ENCODE measurements at regions not wholly inside any gene's neighbourhood (a gene's known extent, or its start where the extent isn't known, plus 50 kb on each side); places are given as distances from the start of the nearest gene placed in this dataset.

DNA sequence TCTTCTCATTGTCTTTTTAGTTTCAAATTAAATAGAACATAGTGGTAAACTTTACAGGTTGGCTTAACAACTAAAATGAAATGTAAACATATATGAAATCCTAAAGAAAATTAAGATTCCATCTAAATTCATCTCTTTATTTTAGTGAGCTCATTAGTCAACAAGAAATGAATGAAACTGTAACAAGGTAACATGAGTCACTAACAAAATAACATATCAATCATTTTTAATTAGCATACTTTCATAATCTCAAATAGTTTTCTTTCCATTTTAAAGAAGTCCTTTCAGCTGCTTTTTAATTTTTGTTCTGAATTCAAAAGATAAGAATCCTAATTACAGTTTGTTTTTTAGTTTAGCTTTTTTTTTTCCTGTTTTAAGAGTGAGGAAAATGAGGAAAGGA, 688.6 kb upstream of the TENM4 start:
- Histone ChIP-seq H3K4me1 (ENCODE audit: control insufficient read depth, insufficient read depth, low read length) (no peaks in the 10 kb centered on the region), H3K27me3 (ENCODE audit: control insufficient read depth, insufficient read depth, low read length) (no peaks in the 10 kb centered on the region), H3K36me3 (ENCODE audit: control insufficient read depth, insufficient read depth, low read length) (no peaks in the 10 kb centered on the region), H3K4me3 (ENCODE audit: low read depth in 2 of 2, low read length in 2 of 2) (no peak overlapping the region), H3K27ac (ENCODE audit: low read length) (no peak overlapping the region), H3K9me3 (ENCODE audit: control insufficient read depth, insufficient read depth, low read depth, low read length) (no peaks in the 10 kb centered on the region)
- CTCF ChIA-PET = no interaction called here
- no TSS peak for BruUV-seq (replicated peaks)
- POLR2A ChIA-PET = interaction anchor here (0.6 to 0.7 kb wide), 2 partner anchors 139 to 1712 kb away, joined by 3 to 4 read pairs; no protein-coding TSS in a partner anchor
- DNase-seq (ENCODE audit: low read depth, low spot score) (no peak), ATAC-seq (no peak)
- in situ Hi-C loops (cut with HindIII; ENCODE audit: low pct_unique_long_range_greater_than_20kb, low sequenced_read_pairs) = no loop called here
- TF ChIP-seq, protein P1, sequence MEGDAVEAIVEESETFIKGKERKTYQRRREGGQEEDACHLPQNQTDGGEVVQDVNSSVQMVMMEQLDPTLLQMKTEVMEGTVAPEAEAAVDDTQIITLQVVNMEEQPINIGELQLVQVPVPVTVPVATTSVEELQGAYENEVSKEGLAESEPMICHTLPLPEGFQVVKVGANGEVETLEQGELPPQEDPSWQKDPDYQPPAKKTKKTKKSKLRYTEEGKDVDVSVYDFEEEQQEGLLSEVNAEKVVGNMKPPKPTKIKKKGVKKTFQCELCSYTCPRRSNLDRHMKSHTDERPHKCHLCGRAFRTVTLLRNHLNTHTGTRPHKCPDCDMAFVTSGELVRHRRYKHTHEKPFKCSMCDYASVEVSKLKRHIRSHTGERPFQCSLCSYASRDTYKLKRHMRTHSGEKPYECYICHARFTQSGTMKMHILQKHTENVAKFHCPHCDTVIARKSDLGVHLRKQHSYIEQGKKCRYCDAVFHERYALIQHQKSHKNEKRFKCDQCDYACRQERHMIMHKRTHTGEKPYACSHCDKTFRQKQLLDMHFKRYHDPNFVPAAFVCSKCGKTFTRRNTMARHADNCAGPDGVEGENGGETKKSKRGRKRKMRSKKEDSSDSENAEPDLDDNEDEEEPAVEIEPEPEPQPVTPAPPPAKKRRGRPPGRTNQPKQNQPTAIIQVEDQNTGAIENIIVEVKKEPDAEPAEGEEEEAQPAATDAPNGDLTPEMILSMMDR (IDR thresholded peaks at IDR 0.05) = no peak
- TF ChIP-seq SIN3A (IDR thresholded peaks at IDR 0.05; ENCODE audit: borderline replicate concordance, insufficient read depth, low read depth, low read length) = no peak
- no peak for TF ChIP-seq TCF7L2 (IDR thresholded peaks at IDR 0.05; ENCODE audit: low read depth, low read length)
- TF ChIP-seq POLR2AphosphoS5 (IDR thresholded peaks at IDR 0.05; ENCODE audit: low read depth, low read length) = no peak
- TF ChIP-seq, protein P2, sequence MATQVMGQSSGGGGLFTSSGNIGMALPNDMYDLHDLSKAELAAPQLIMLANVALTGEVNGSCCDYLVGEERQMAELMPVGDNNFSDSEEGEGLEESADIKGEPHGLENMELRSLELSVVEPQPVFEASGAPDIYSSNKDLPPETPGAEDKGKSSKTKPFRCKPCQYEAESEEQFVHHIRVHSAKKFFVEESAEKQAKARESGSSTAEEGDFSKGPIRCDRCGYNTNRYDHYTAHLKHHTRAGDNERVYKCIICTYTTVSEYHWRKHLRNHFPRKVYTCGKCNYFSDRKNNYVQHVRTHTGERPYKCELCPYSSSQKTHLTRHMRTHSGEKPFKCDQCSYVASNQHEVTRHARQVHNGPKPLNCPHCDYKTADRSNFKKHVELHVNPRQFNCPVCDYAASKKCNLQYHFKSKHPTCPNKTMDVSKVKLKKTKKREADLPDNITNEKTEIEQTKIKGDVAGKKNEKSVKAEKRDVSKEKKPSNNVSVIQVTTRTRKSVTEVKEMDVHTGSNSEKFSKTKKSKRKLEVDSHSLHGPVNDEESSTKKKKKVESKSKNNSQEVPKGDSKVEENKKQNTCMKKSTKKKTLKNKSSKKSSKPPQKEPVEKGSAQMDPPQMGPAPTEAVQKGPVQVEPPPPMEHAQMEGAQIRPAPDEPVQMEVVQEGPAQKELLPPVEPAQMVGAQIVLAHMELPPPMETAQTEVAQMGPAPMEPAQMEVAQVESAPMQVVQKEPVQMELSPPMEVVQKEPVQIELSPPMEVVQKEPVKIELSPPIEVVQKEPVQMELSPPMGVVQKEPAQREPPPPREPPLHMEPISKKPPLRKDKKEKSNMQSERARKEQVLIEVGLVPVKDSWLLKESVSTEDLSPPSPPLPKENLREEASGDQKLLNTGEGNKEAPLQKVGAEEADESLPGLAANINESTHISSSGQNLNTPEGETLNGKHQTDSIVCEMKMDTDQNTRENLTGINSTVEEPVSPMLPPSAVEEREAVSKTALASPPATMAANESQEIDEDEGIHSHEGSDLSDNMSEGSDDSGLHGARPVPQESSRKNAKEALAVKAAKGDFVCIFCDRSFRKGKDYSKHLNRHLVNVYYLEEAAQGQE (IDR thresholded peaks at IDR 0.05; ENCODE audit: insufficient read depth in 1 of 2, low read depth in 2 of 2, low read length in 1 of 2) = no peak
- intact Hi-C loops (cut with micrococcal nuclease; ENCODE audit: unreplicated experiment) = no loop called here

DNA sequence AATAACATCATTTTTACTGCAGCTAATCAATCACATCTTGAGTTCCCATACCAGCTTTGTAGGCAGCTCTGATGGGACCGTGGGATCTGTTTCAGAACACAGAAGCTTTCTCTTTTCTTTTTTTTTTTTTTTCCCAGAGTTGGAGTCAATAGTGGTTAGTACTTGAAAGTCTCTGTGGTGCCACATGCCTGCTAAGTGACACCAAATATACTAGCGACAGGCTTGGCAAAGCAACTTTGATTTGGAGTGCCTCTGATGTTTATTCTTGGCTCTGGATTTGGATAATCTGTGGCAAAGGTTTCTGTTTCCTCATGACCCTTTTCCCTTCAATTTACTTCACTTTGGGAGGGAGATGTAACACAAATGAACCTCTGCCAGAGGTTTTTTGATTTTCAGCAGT, 681.4 kb upstream of the TENM4 start:
- H3K4me1 ChIP-seq (ENCODE audit: control insufficient read depth, insufficient read depth, low read length) = no peaks in the 10 kb centered on the region
- BruUV-seq (replicated peaks) = no TSS peak
- POLR2A ChIA-PET = interaction anchor here (0.6 kb wide), 1 partner anchor 161 kb away, joined by 3 read pairs; no protein-coding TSS in a partner anchor
- TF ChIP-seq, protein P2 (IDR thresholded peaks at IDR 0.05; ENCODE audit: insufficient read depth in 1 of 2, low read depth in 2 of 2, low read length in 1 of 2) = no peak
- TF ChIP-seq, protein P1 (IDR thresholded peaks at IDR 0.05) = no peak
- TF ChIP-seq SIN3A (IDR thresholded peaks at IDR 0.05; ENCODE audit: borderline replicate concordance, insufficient read depth, low read depth, low read length) = no peak
- no peak for TF ChIP-seq POLR2AphosphoS5 (IDR thresholded peaks at IDR 0.05; ENCODE audit: low read depth, low read length)
- TF ChIP-seq TCF7L2 (IDR thresholded peaks at IDR 0.05; ENCODE audit: low read depth, low read length) = no peak
- no peak for ATAC-seq
- H3K9me3 ChIP-seq (ENCODE audit: control insufficient read depth, insufficient read depth, low read depth, low read length) = no peaks in the 10 kb centered on the region
- DNase-seq (ENCODE audit: low read depth, low spot score) = no peak
- no peaks in the 10 kb centered on the region for H3K36me3 ChIP-seq (ENCODE audit: control insufficient read depth, insufficient read depth, low read length)
- in situ Hi-C loops (cut with HindIII; ENCODE audit: low pct_unique_long_range_greater_than_20kb, low sequenced_read_pairs) = no loop called here
- H3K27ac ChIP-seq (ENCODE audit: low read length) = no peak overlapping the region
- intact Hi-C loops (cut with micrococcal nuclease; ENCODE audit: unreplicated experiment) = loop anchor here (5.0 kb wide), 1 partner anchor 95 kb away; no protein-coding TSS in a partner anchor
- CTCF ChIA-PET = no interaction called here
- H3K4me3 ChIP-seq (ENCODE audit: low read depth in 2 of 2, low read length in 2 of 2) = no peak overlapping the region
- H3K27me3 ChIP-seq (ENCODE audit: control insufficient read depth, insufficient read depth, low read length) = no peaks in the 10 kb centered on the region

Data from Panc1 (cell line).